SK-N-SH (cell line): ENCODE measurements at regions not wholly inside any gene's neighbourhood (a gene's known extent, or its start where the extent isn't known, plus 50 kb on each side); places are given as distances from the start of the nearest gene placed in this dataset.

ENCODE experiments used
- CTCF ChIA-PET: fragments of 300-600, 350-600 bp; formaldehyde crosslinking; extraction: SDS; loops from one replicate; lab custom pipeline; 2021; lab: Yijun Ruan, JAX
- POLR2A ChIA-PET: fragments of 350-600 bp; sonication (Branson Sonifier 250); formaldehyde crosslinking; extraction: SDS; loops from one replicate; lab custom pipeline; 2020; ENCODE audit warnings: antibody characterized with exemption, inconsistent platforms; lab: Yijun Ruan, JAX
- DNase-seq: peaks from one replicate; pipeline ENCODE4 v3.0.0; 2012
- H2AFZ ChIP-seq: fragments of 200-600 bp; sonication (generic); 2 replicates; pipeline ENCODE4 v1.8.1; 2016; ENCODE audit warnings: antibody characterized with exemption, mild to moderate bottlenecking, low read depth
- H3F3A ChIP-seq: fragments of 200-600 bp; sonication (generic); replicated peaks from 2 replicates; pipeline ENCODE3; 2016; ENCODE audit warnings: antibody characterized with exemption, mild to moderate bottlenecking; ENCODE audit not compliant: insufficient read depth
- H3K27ac ChIP-seq, 2 experiments: fragments of 200-500 bp in 1 of 2; fragments of 200-600 bp in 1 of 2; sonication (Bioruptor generic) in 1 of 2; sonication (generic), shearing (Covaris generic) in 1 of 2; 2 replicates each; pipeline versions ENCODE4 v1.5.1 to v1.6.1; 2014 to 2016; ENCODE audit warnings: low read depth in 2 of 2, inconsistent platforms in 1 of 2, low read length in 1 of 2, mild to moderate bottlenecking in 1 of 2, mixed read lengths in 1 of 2
- H3K27me3 ChIP-seq: fragments of 200-600 bp; sonication (generic), shearing (Covaris generic); 2 replicates; pipeline ENCODE4 v1.6.1; 2016; ENCODE audit warnings: mixed run types; ENCODE audit not compliant: insufficient read depth
- H3K36me3 ChIP-seq, 2 experiments: fragments of 200-500 bp in 1 of 2; fragments of 200-600 bp in 1 of 2; sonication (Bioruptor generic) in 1 of 2; sonication (generic) in 1 of 2; replicated peaks in 1 of 2; 2 replicates each; pipeline versions ENCODE3 to v1.5.1; 2014 to 2016; ENCODE audit warnings: low read length in 1 of 2, mild to moderate bottlenecking in 1 of 2; ENCODE audit not compliant: insufficient read depth in 2 of 2, control insufficient read depth in 1 of 2
- H3K4me1 ChIP-seq, 2 experiments: fragments of 200-500 bp in 1 of 2; fragments of 200-600 bp in 1 of 2; sonication (Bioruptor generic) in 1 of 2; sonication (generic), shearing (Covaris generic) in 1 of 2; 2 replicates each; pipeline versions ENCODE4 v1.5.1 to v1.6.1; 2014 to 2016; ENCODE audit warnings: low read depth in 1 of 2, low read length in 1 of 2, mixed run types in 1 of 2; ENCODE audit not compliant: insufficient read depth in 2 of 2, control insufficient read depth in 1 of 2
- H3K4me2 ChIP-seq: fragments of 200-600 bp; sonication (generic), shearing (Covaris generic); 2 replicates; pipeline ENCODE4 v1.6.1; 2017; ENCODE audit warnings: mixed run types
- H3K4me3 ChIP-seq, 2 experiments: fragments of 200-500 bp in 1 of 2; fragments of 200-600 bp in 1 of 2; sonication (Bioruptor generic) in 1 of 2; sonication (generic), shearing (Covaris generic) in 1 of 2; 2 replicates each; pipeline versions ENCODE4 v1.5.1 to v1.8.1; 2014 to 2016; ENCODE audit warnings: low read depth in 2 of 2, inconsistent platforms in 1 of 2, low read length in 1 of 2, mild to moderate bottlenecking in 1 of 2, mixed read lengths in 1 of 2, moderate library complexity in 1 of 2
- H3K79me2 ChIP-seq: fragments of 200-600 bp; sonication (generic); 2 replicates; pipeline ENCODE4 v1.8.1; 2017; ENCODE audit warnings: mild to moderate bottlenecking; ENCODE audit not compliant: insufficient read depth
- H3K9ac ChIP-seq: fragments of 200-600 bp; sonication (generic); 2 replicates; pipeline ENCODE4 v1.6.1; 2017; ENCODE audit warnings: mixed run types
- H3K9me2 ChIP-seq: fragments of 200-600 bp; sonication (generic); 2 replicates; pipeline ENCODE4 v1.6.1; 2017; ENCODE audit warnings: mixed run types
- H3K9me3 ChIP-seq: fragments of 200-600 bp; sonication (generic); 2 replicates; pipeline ENCODE4 v1.6.1; 2017; ENCODE audit warnings: mixed run types, mild to moderate bottlenecking, moderate library complexity
- H4K20me1 ChIP-seq: fragments of 200-600 bp; sonication (generic); 2 replicates; pipeline ENCODE4 v1.6.1; 2017; ENCODE audit warnings: mild to moderate bottlenecking, mixed run types; ENCODE audit not compliant: insufficient read depth
- ELF1 ChIP-seq: IDR thresholded peaks from 2 replicates; pipeline ENCODE4 v1.4.0; 2012
- EP300 ChIP-seq, 2 experiments: IDR thresholded peaks; 2 replicates each; pipeline versions ENCODE4 v1.4.0 to v1.6.1; 2012; ENCODE audit warnings: borderline replicate concordance in 1 of 2, low read depth in 1 of 2, low read length in 1 of 2
- GABPA ChIP-seq: IDR thresholded peaks from 2 replicates; pipeline ENCODE4 v1.4.0; 2012; ENCODE audit warnings: low read depth, mild to moderate bottlenecking
- GATA2 ChIP-seq: sonication (generic); formaldehyde crosslinking; IDR thresholded peaks from 2 replicates; pipeline ENCODE4 v1.5.0; 2020; ENCODE audit warnings: mild to moderate bottlenecking, missing genetic modification reagents
- JUND ChIP-seq: IDR thresholded peaks from 2 replicates; pipeline ENCODE4 v1.4.0; 2012
- MAX ChIP-seq: IDR thresholded peaks from 2 replicates; pipeline ENCODE4 v1.4.0; 2012; ENCODE audit warnings: low read depth
- MEF2A ChIP-seq: IDR thresholded peaks from 2 replicates; pipeline ENCODE4 v1.4.0; 2012; ENCODE audit warnings: low read depth, borderline replicate concordance
- MXI1 ChIP-seq: IDR thresholded peaks from 2 replicates; pipeline ENCODE4 v1.6.1; 2012; ENCODE audit warnings: mild to moderate bottlenecking, low read depth, low read length, improper control_type of control experiment
- NFIC ChIP-seq: IDR thresholded peaks from 2 replicates; pipeline ENCODE4 v1.4.0; 2012; ENCODE audit warnings: borderline replicate concordance
- NRF1 ChIP-seq: IDR thresholded peaks from 2 replicates; pipeline ENCODE4 v1.6.1; 2012; ENCODE audit warnings: low read depth, mild to moderate bottlenecking, low read length
- PBX3 ChIP-seq: IDR thresholded peaks from 2 replicates; pipeline ENCODE4; 2012
- RCOR1 ChIP-seq: fragments of 150-350 bp; IDR thresholded peaks from 2 replicates; pipeline ENCODE4 v1.6.1; 2017; ENCODE audit warnings: antibody characterized with exemption, low read length
- REST ChIP-seq: IDR thresholded peaks from 2 replicates; pipeline ENCODE4 v1.6.1; 2012; ENCODE audit warnings: mild to moderate bottlenecking, low read depth, low read length, moderate library complexity
- RFX5 ChIP-seq: IDR thresholded peaks from 2 replicates; pipeline ENCODE4 v1.6.1; 2012; ENCODE audit warnings: mild to moderate bottlenecking, improper control_type of control experiment, low read length
- TCF12 ChIP-seq: IDR thresholded peaks from 2 replicates; pipeline ENCODE4 v1.4.0; 2012
- ZBTB33 ChIP-seq: IDR thresholded peaks from 2 replicates; pipeline ENCODE4 v1.4.0; 2012; ENCODE audit warnings: low read depth, borderline replicate concordance
- WGBS: methylation state at CpG from one replicate; pipeline ENCODE4 v1.1.6; 2017; ENCODE audit warnings: low lambda C conversion rate; 5-methylcytosine and 5-hydroxymethylcytosine counted together

DNA sequence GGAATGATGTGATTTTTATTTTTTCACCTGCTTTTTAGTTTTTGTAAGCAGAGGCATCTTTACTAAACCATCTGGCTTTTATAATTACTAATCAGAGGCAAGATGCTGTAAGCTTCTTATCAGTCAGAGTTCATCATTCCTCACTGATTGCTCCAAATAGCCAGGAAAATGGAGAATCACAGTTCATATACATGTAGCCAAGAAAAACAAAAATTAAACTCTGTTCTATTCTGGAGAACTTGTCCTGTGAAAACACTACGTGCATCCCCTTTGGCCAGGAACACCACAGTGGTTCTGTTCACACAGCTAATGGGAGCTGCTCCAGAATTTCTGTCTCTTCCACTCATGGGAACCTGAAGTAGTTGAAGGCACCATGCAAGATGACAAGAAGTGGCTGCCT is 725.5 kb upstream of the CHRM3 start:
- DNase-seq: peak; percentile 29
- POLR2A ChIA-PET: no interaction called here
- H3K9me3 ChIP-seq: no peaks in the 10 kb centered on the region; the same call in 1 of the 2 replicates

DNA sequence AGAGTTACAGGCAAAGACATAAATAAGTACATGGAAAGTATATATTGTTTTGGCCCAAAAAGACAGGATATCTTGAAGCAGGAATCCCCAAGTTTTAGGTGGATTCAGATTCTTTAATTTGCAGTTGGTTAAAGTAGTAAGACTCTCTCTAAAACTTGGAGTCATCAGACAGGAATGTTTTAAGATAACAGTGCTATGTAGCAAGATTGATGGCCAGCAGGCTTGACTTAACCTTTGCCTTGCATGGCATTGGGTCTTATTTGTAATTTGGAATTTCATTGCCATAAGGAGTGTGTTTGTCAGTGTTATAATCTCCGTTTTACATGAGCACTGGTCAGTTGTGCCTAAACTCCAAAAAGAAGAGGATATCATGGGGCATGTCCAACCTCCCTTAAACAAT is 727.6 kb upstream of the CHRM3 start:
- H3K9me2 ChIP-seq: no peaks in the 10 kb centered on the region
- no peaks in the 10 kb centered on the region for H3K79me2 ChIP-seq
- H3K4me2 ChIP-seq: peak overlapping the region; percentile 19; the same call in 1 of the 2 replicates
- WGBS: 67% methylated on average over 1 of the region's 1 CpG
- H3K27ac ChIP-seq: peak overlapping the region in 1 of 2 experiments; percentile 57; a peak in 3 of 4 replicates
- no peaks in the 10 kb centered on the region for H3K27me3 ChIP-seq
- H2AFZ ChIP-seq: no peak overlapping the region; the same call in 1 of the 2 replicates
- no peak for DNase-seq
- no peaks in the 10 kb centered on the region; the same call in 1 of the 2 replicates for H3K9me3 ChIP-seq
- no peak overlapping the region for H3K4me3 ChIP-seq
- no peaks in the 10 kb centered on the region for H3K36me3 ChIP-seq
- no peaks in the 10 kb centered on the region for H4K20me1 ChIP-seq
- H3K4me1 ChIP-seq: peaks cover 0 to 8% of the 10 kb centered on the region in 2 experiments; a peak in 2 of 4 replicates
- H3F3A ChIP-seq: peaks cover 22% of the 10 kb centered on the region
- ChIA-PET POLR2A (no interaction called here), CTCF (no interaction called here)
- no peak overlapping the region for H3K9ac ChIP-seq
- no peak for TF ChIP-seq ELF1
- no peak for TF ChIP-seq GATA2 (CRISPR knock-in tag)
- TF ChIP-seq MEF2A: no peak
- no peak for TF ChIP-seq REST
- TF ChIP-seq RCOR1: no peak
- TF ChIP-seq GABPA: no peak
- TF ChIP-seq MXI1: no peak
- TF ChIP-seq PBX3: peak; percentile 81
- no peak for TF ChIP-seq NRF1
- no peak for TF ChIP-seq MAX
- peak; percentile 56; the same call in 1 of the 2 replicates for TF ChIP-seq TCF12

More for the DNA sequence above, 725.5 kb upstream of the CHRM3 start:
- H3K4me1 ChIP-seq: peaks cover 0 to 8% of the 10 kb centered on the region in 2 experiments; a peak in 2 of 4 replicates
- H3K27me3 ChIP-seq: no peaks in the 10 kb centered on the region
- H2AFZ ChIP-seq: no peak overlapping the region
- no peaks in the 10 kb centered on the region for H4K20me1 ChIP-seq
- no peak overlapping the region for H3K4me2 ChIP-seq
- H3K27ac ChIP-seq: peak overlapping the region; percentile 33 to 77; a peak in 3 of 4 replicates
- CTCF ChIA-PET: no interaction called here
- 29% methylated on average over 1 of the region's 1 CpG for WGBS
- TF ChIP-seq EP300 (IDR thresholded peaks at IDR 0.05; ENCODE audit: borderline replicate concordance in 1 of 2, low read depth in 1 of 2, low read length in 1 of 2) (peak; percentile 28 to 43; a peak in 2 of 4 replicates), GABPA (no peak), ZBTB33 (no peak), TCF12 (peak; percentile 69), NFIC (peak; percentile 23; the same call in 1 of the 2 replicates), GATA2 (CRISPR knock-in tag) (peak; percentile 57; the same call in 1 of the 2 replicates), RFX5 (no peak), PBX3 (0 out of 2 replicates have a peak, but pooled peaks have one; percentile 12), JUND (no peak), RCOR1 (peak; percentile 62; the same call in 1 of the 2 replicates)
- TF ChIP-seq, all 33 proteins: peak for 6
- H3K9me2 ChIP-seq: no peaks in the 10 kb centered on the region
- no peak overlapping the region for H3K4me3 ChIP-seq
- H3K79me2 ChIP-seq: no peaks in the 10 kb centered on the region
- H3F3A ChIP-seq: peaks cover 15% of the 10 kb centered on the region
- H3K36me3 ChIP-seq: no peaks in the 10 kb centered on the region
- H3K9ac ChIP-seq: no peak overlapping the region
